Activated CD4-positive, alpha-beta T cell treated with anti-CD3 and anti-CD28 coated beads, Interleukin-2, Interleukin-6, amounts not matched to agents 100 ng/mL and 50 ng/mL, durations not matched to agents 16 hours and 8 hours (primary cell): ENCODE measurements at regions not wholly inside any gene's neighbourhood (a gene's known extent, or its start where the extent isn't known, plus 50 kb on each side); places are given as distances from the start of the nearest gene placed in this dataset.
"Not testable (repeated sequence)": the region's sequence is repeated elsewhere in the genome, so short reads cannot be mapped to it uniquely, and the experiment has no call there.

ENCODE experiments used
- DNase-seq: peaks from one replicate; pipeline ENCODE4 v3.0.0-alpha.2; 2020

DNA sequence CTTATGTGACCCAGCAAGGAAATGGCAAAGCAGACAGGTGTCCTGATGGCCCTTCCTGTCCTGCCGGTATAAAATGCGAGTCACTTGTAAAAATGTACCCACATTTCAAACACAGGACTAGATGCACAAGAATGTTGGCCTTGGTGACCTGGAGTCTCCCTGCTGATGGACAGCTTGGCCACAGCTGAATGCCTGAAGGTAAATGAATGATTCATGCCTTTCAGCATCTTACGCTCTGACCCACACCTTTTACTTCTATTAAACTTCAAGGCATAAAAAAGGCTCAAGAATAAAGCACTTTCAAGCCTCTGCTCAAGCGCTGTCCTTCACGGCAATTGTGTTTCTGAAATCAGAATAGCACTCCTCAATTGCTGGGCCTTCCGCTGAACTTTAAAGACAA, 228.0 kb upstream of the SLCO3A1 start:
- no peak for DNase-seq

DNA sequence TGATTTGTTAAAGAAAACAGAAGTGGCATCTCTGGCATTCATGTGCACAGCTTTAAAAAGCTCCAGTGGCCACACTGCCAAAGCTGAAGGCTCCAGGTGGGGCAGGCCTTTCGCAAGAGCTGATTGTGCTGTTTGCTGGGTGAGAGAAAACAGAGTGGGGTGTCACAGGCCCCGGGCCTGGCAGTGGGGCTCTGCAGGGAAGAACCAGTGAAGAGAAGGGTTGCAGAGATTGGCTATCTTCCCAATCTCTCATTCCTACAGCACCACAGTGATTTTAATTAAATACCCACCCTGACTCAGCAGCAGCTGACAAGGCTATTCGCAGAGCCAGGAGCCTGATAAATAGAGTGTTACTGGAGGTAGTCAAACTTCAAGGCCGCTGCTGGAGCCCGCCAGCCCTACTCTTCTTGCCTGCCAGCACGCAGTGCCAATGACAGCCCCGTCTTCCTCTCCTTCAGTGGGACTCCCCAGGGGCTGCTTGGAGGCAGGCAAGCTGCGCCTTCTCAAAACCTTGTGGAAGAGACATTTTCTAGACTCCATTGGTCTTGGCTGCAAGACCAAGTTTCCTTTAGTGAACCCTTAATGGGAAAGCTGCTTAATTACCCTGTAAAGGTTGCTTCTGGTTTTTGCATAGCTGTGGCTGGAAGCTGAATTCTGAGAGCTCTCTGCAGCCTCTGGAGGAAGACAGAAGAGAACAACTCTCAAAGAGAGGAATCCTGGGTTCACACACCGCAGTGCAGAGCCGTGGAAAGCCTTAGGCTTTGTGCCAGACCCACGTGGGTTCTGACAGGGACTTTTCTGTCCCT, 225.8 kb upstream of the SLCO3A1 start:
- DNase-seq, result no peak

DNA sequence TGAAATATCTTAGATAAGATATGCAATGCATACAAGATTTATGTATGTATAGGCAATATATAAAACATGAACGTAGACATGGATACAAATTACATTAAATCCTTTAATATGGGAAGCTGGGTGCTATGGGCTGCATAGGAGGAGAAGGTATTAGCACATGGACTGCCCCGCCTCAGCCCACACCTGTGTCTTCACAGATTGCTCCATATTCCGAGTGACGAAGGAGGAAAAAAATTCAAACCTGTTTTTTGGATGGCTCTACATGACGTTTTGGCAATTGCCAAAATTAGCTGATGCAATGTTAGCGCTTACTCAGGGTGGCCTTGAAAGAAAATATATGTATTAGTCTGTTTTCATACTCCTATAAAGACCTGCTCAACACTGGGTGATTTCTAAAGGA, 223.4 kb upstream of the SLCO3A1 start:
- DNase-seq, result no peak

DNA sequence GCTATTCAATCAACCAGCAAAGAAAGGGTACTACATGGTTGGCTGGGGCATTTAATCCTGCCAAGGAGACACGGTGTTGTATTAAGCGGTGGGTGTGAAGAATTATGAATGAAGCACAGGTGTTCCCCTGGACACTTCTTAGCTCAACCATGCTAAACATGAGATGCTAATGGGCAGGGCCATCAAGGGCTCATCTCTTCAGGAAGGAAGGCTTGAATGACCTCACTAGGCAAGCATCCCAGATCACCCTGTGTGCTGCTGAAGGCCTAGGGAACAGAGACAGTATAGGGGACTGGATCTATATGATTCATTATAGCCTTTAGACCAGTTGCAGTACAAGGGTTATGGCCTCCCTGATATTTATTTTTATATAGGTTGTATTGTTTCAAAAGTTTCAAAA, 221.3 kb upstream of the SLCO3A1 start:
- no peak for DNase-seq

DNA sequence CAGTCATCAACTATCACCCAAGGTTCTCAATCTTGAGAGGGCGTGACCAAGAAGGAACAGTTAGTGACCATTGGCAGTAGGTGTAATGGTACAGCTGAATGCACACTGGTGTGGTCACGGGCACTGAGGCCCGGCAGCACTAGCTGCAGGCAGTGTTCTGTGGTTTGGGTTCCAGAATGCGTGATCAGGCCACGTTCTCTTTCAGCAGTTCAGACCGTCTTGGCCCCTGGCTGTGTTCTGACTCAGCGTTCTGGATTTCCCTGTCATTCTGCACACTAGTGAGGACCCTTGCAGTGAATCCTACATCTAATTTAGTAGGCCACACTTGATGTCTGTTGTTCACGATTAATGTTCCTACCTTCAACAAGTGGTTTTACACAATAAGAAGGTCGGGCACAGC, 220.5 kb upstream of the SLCO3A1 start:
- no peak for DNase-seq

DNA sequence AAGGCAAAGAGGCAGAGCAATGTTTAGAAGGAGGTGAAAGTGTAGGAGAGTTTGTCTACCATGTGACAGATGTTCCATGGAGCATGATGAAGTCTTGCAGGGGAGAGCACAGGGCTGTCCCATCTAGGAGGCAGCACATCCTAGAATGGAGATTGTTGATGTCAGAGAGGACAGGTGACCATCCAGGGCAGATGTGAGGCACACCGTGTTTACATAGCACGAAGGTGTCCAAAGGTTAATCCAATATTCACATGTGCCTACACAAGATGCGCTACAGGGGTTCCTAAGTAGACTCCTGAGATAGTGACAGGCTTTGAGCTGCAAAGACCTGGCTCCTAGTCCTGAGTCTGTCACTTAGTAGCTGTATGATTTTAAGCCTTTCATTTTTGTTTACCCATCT, 219.3 kb upstream of the SLCO3A1 start:
- DNase-seq, result no peak

DNA sequence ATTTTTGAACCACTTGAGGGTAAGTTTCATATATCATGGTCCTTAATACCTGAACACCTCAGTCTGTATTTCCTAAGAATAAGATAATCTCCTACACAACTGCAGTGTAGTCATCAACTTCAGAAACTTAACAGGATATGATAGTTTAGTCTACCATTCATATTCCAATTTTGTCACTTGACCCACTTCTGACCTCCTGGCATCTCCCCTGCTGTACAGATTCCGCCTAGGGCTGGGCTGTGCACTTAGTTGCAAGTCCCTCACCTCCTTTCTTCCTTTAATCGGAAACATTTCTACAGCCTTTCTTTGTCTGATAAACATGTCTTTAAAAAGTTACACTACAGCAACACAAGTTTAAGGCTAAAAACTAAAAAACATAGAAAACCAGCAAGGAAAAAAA, 218.4 kb upstream of the SLCO3A1 start:
- no peak for DNase-seq

DNA sequence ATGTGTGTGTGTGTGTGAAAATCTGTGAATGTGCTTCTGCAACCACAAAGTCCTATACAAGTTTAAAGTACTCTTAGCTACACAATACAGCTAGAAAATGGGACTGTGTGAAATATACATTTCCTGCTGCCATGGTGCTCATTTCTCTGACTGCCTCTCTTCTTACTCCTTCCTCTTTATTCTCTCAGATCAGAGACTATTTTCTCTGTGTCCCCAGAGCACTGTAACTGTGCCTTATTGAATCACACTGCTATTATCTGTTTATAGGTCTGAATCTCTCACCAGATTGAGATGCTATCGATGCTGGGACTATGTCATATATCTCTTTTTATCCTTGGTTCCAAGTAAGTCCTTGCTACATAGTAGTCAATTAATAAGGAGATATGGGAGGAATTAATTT, 217.9 kb upstream of the SLCO3A1 start:
- no peak for DNase-seq

DNA sequence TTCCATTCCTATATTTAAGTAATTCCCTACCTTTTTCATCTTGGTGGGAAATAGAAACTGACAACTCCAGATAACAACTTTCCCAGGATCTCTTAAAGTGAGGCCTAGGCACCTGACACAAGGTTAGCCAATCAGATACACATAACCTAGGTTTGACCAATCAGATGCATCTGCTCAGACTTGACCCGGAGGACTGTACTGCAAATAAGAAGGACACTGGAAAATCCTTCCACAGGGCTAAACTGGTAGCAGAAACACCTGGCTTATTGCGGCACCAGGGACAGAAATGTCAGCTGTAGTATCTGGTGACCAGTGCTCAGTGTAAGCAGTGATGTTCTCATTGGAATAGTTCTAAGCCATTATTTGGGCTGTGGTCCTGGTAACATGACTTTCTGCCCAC, 204.5 kb upstream of the SLCO3A1 start:
- no peak for DNase-seq

DNA sequence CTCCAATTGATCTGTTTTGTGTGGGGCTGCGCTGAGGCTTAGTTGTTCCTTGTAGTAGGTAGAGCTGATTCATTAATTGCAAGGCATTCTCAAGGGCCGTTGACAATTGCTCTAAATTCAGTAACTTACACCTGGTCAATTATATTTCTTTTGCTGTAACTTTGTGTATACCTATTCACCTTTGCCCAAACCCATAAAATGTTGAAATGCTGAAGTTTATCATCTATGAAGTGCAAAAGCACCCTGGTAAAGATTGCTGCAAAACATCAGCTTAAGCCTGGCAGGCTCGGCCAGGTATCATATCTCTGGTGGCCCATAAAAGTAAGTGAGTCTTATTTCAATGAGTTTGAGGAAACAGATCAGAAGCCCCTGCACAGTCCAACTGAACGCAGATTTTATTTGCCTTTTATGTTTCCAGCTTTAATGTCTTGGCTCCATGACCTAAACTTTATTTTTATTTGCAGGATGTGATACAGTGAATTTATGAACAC, 203.6 kb upstream of the SLCO3A1 start:
- DNase-seq, result no peak

DNA sequence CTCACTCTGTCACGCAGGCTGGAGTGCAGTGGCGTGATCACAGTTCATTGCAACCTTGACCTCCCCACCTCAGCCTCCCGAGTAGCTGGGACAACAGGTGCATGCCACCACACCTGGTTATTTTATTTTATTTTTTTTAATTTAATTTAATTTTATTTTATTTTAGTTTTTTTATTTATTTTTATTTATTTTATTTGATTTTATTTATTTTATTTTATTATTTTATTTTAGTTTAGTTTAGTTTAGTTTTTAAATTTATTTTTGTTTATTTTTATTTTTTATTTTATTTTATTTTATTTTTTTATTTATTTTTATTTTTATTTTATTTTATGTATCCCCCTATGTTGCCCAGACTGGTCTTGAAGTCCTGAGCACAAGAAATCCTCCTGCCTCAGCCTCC, 202.3 kb upstream of the SLCO3A1 start:
- DNase-seq, result no peak

DNA sequence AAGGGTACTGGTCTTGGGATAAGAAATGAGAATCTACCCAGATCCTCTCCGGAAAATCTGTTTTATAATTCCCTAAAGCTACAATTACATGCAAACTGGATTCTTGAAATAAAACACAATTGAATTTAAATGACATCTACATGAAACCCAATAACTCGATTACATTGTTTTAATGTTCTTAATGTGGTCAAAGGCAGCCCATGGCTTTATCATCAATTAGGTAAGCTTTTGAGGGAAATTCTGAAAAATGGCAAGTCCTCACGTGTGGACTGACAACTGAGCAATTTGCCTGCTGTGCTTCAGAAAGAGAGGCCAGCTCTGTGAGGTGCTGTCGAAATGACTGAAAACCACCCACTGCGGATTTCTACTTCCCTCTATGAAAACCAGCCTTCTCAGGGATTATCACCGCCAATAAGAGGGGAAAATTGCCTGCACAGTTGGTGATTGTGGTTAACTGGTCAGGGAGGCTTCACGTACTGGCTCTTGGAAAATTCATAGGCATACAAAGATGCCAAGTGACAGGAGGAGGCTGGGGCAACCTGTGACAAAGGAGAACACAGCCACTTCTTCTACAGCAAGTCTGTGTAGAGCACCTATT, 200.8 kb upstream of the SLCO3A1 start:
- DNase-seq, result no peak

DNA sequence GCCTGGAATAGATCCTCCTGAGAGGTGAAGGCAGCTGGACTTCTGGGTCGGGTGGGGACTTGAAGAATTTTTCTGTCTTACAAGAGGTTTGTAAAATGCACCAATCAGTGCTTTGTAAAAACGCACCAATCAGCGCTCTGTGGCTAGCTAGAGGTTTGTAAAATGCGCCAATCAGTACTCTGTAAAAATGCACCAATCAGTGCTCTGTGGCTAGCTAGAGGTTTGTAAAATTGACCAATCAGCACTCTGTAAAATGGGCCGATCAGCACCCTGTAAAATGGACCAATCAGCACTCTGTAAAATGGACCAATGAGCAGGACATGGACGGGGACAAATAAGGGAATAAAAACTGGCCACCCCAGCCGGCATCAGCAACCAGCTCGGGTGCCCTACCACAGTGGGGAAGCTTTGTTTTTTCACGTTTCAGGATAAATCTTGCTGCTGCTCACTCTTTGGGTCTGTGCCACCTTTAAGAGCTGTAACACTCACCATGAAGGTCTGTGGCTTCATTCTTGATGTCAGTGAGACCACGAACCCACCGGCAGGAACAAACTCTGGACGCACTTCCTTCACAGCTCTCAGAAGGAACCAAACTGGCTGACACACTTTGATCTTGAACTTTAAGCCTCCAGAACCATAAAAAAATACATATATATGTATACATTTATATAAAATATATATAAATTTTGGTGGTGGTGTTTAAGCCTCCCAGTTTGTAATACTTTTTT, 197.8 kb upstream of the SLCO3A1 start:
- not testable (repeated sequence) for DNase-seq

DNA sequence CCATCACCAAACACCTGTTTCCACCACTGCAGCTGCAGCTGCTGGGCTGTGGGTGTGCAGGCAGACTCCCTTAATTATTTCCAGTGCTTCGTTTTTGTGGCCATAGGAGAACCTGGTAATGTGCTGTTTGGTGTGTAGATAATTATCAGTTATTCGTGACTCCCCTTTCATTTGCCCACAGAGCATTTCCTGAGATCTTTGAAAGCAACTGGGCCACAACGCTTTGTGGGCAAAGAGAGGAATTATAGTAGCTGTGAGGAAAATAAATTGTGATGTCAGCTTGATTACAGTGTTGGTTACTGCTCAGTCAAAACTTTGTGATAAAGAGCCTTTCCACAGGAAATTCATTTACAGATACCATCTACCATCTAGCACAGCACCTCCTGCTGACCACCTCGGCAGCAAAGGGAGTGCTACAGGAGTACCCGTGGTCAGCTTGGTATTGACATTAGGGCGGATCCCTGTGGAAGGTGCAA, 193.3 kb upstream of the SLCO3A1 start:
- DNase-seq, result no peak

DNA sequence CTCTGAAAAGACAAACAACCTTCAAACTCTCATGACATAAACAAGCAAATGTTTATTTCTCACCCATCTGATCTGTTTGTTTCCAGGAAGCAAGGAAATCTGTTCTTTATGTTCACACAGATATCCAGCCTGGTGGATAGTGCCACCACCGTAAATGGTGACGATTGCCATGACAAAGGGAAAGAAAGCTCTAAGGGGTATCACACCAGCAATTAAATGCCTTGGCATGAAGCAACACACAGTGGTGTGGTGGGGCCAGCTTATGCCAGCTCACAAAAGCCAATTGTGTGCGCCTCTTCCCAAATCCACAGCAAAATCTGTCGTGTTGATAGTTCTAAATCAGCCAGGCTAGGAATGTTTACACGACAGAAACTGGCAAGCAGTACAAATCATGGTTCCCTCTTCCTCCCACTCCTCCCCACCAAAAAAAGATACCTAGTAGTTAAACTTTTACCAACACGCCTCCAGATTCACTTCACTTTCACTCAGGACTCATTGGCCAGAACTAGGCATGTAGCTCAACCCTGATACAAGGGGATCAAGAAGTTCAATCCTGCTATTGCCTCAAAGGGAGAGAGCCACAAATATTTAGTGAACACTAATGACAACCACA, 189.2 kb upstream of the SLCO3A1 start:
- DNase-seq, result no peak

DNA sequence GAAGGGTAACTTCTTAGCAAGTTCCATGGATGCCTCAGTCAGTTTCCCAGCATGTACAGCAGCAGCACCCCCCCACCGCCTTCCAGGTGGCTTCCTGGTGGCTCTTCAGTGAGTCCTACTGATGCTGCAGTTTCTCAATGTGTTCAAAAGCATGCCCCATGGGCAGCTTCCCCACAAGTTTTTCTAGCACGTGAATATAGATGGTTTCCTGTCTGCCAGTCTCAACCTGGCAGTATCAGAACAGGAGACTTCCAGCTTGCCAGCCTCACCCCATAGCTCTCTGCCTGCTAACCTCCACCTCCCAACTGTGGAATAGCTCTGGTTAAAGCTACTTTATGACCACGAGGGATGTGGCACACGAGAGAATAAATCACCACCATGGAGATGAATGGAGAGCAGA, 188.3 kb upstream of the SLCO3A1 start:
- no peak for DNase-seq

DNA sequence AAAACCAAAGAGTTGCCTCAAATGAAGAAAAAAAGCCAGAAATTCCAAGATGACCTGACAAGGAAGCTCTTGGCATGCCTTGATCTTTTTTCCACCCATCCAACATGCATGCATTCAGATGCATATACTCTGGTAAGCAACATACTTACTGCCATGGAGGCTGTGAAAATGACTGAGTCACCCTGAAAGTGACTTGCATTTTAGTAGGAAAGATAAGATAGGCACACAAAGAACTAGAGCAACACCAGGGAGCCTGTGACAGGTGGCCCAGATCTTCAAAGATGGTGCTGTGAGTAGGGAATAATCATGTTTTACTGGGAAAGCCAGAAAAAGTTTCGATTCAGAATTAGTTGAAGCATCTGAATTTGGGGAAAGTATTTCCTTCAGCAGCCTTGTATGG, 185.1 kb upstream of the SLCO3A1 start:
- no peak for DNase-seq

DNA sequence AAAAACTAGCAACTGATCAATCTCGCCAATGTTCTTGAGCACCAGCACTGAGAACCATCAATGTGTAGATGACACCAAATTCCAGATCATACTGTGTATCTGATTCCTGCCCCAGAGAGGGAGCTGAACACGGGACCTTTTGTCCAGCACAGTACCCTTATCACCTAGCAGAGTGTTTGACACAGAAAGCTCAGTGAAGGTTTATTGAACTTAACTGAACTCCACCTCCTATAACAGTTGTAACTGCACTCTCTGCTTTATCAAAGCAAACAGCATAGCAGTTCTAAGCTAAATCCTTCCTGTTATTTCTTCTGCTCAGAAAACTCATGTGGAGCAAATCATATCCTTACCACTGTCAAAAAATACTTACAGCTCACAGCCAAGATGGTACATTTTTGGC, 183.4 kb upstream of the SLCO3A1 start:
- DNase-seq, result no peak

DNA sequence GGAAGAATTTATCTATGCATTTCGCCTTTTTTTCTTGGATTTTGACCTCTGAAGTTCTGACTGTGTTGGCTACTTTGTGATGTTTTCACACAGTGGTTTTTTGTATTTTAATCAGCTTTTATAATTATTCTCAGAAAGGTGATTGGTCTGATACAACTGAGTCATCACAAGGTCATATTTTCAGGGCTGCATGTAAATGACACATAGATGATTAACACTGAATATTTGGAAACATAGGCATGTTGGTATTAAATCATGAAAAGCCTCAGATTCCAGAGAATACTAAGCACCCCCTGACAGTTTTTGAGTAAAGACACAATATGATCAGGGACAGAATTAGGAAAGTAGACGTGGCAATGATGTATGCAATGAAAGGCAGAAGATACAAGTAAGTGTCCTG, 175.5 kb upstream of the SLCO3A1 start:
- no peak for DNase-seq

DNA sequence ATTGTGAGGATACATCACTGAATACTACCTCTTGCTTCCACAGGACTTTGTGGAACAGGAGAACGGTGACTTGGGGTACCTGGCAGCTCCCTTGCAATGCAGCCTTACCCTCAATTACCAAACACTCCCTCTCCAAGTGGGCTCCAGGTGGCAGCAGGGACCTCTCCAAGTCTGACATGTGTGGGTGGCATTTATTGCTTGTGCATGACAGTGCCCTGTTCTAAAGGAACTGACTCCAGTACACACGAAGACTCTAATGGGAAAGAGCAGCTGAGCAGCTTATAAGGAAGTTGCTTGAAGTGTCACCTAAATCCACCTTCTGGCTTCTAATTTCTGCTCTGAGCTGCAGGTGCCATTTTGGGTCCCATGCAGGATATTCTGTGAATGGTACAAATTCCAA, 174.1 kb upstream of the SLCO3A1 start:
- DNase-seq, result no peak

DNA sequence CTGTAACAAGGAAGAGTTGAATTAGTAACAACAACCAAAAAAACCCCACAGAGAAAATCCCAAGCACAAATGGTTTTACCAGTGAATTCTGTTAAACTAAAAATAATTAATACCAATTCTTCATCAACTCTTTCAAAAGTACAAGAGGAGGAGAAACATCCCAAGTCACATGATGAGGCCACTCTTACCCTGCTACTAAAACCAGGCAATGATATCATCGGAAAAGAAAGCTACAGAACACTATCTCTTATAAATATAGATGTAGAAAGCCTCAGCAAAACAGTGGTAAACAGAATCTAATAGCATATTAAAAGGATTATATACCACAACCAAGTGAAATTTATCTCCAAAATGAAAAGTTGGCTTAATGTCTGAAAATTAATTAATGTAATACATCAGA, 168.1 kb upstream of the SLCO3A1 start:
- DNase-seq, result no peak

DNA sequence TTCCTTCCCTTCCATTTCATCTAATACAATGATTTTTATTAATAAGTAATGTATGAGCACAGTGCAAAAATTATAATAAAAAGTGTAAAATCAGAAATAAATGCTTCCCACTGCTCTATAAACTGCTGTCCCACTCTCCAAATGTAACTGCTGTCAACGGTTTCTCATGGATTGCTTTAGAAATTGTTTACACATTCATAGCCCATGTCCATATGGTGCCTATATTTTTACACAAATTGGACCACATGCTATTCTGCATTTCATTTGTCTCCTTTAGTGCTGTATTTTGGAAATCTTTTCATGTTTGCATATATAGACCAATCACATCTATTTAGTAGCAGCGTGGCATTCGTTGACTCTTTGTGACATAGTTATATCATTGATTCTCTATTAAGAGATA, 164.7 kb upstream of the SLCO3A1 start:
- no peak for DNase-seq

DNA sequence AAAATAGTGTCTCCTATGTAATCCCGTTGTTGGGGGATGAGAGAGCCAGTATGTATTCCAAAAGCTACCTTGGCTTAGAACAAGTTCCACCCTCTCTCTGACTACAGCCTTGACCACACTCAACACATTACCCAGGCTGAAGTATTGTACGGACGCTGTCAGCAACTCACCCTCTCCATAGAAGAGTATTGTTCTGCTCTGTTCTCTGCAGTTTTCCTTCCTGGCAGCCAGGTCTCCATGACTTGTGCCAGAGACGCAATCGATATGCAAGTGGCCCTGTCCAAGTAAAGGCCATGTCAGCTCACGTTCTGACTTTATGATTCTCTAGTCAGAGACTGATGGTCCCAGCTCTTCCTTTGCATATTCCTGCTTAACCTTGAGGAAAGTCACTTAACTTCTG, 164.1 kb upstream of the SLCO3A1 start:
- DNase-seq, result no peak

DNA sequence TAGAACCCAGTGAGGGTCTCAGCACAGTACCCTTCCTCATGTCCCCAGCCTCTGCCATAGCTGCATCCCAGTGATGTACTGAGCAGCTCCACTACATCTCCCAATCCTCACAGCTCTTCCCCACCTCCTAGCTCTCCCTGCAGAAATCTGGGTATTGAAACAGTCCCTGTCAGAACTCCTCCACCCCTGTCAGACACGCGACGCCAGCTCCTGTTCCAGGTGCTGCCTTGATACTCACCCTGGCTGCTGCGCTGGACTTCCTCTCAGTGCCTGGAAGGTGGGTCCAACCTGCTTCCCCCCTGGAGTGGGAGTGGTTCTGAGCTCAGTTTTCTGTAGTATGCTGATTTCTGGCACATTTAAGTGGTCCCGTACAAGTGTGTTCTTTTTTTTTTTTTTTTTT, 160.9 kb upstream of the SLCO3A1 start:
- no peak for DNase-seq
